ENCODE measurements at regions not wholly inside any gene's neighbourhood (a gene's known extent, or its start where the extent isn't known, plus 50 kb on each side); places are given as distances from the start of the nearest gene placed in this dataset.

GRCh38 chr2:42844901-42845821 lies 52.8 kb upstream of the HAAO start:
- no peak for TF ChIP-seq CTCF (conservative IDR thresholded peaks at IDR 0.05; ENCODE audit: low read length)
- no peak for TF ChIP-seq EZH2phosphoT487 (IDR thresholded peaks at IDR 0.05; ENCODE audit: borderline replicate concordance)
- Histone ChIP-seq H3K9me2 (replicated peaks; ENCODE audit: low read depth, low read length) (no peaks in the 10 kb centered on the region), H3K27me3 (ENCODE audit: insufficient read depth, low read length, poor library complexity, severe bottlenecking) (no peaks in the 10 kb centered on the region), H3K4me1 (ENCODE audit: insufficient read depth, low read length, poor library complexity, severe bottlenecking) (no peaks in the 10 kb centered on the region), H2AFZ (ENCODE audit: low read length) (no peak overlapping the region), H3K79me2 (ENCODE audit: insufficient read depth, low read length) (no peaks in the 10 kb centered on the region), H3K4me2 (ENCODE audit: low read depth, low read length, poor library complexity, severe bottlenecking) (no peak overlapping the region), H3K4me3 (ENCODE audit: low read length, poor library complexity, severe bottlenecking) (no peak overlapping the region), H3K9ac (ENCODE audit: low read depth, low read length, poor library complexity, severe bottlenecking) (no peak overlapping the region), H3F3A (ENCODE audit: low read depth) (no peaks in the 10 kb centered on the region), H3K36me3 (ENCODE audit: insufficient read depth, low read length) (no peaks in the 10 kb centered on the region), H3K9me3 (ENCODE audit: insufficient read depth, low read depth, low read length) (no peaks in the 10 kb centered on the region), H4K20me1 (ENCODE audit: insufficient read depth, low read length, poor library complexity, severe bottlenecking) (no peaks in the 10 kb centered on the region)

- Histone ChIP-seq H3K9ac (ENCODE audit: low read depth, low read length, poor library complexity, severe bottlenecking) (no peak overlapping the region), H3K36me3 (ENCODE audit: insufficient read depth, low read length) (no peaks in the 10 kb centered on the region), H3K9me3 (ENCODE audit: insufficient read depth, low read depth, low read length) (no peaks in the 10 kb centered on the region), H3K27me3 (ENCODE audit: insufficient read depth, low read length, poor library complexity, severe bottlenecking) (no peaks in the 10 kb centered on the region), H3K4me3 (ENCODE audit: low read length, poor library complexity, severe bottlenecking) (no peak overlapping the region), H3F3A (ENCODE audit: low read depth) (no peaks in the 10 kb centered on the region), H3K79me2 (ENCODE audit: insufficient read depth, low read length) (no peaks in the 10 kb centered on the region), H3K4me2 (ENCODE audit: low read depth, low read length, poor library complexity, severe bottlenecking) (no peak overlapping the region), H3K4me1 (ENCODE audit: insufficient read depth, low read length, poor library complexity, severe bottlenecking) (no peaks in the 10 kb centered on the region), H2AFZ (ENCODE audit: low read length) (no peak overlapping the region), H4K20me1 (ENCODE audit: insufficient read depth, low read length, poor library complexity, severe bottlenecking) (no peaks in the 10 kb centered on the region), H3K9me2 (replicated peaks; ENCODE audit: low read depth, low read length) (no peaks in the 10 kb centered on the region)
- no peak for TF ChIP-seq CTCF (conservative IDR thresholded peaks at IDR 0.05; ENCODE audit: low read length)
- TF ChIP-seq EZH2phosphoT487 (IDR thresholded peaks at IDR 0.05; ENCODE audit: borderline replicate concordance) = no peak
Observed at GRCh38 chr2:42844366-42844765, 52.0 kb upstream of the HAAO start.

GRCh38 chr2:42843611-42844010 lies 51.2 kb upstream of the HAAO start:
- Histone ChIP-seq H3K4me2 (ENCODE audit: low read depth, low read length, poor library complexity, severe bottlenecking) (no peak overlapping the region), H3K27me3 (ENCODE audit: insufficient read depth, low read length, poor library complexity, severe bottlenecking) (no peaks in the 10 kb centered on the region), H3K79me2 (ENCODE audit: insufficient read depth, low read length) (no peaks in the 10 kb centered on the region), H3K4me1 (ENCODE audit: insufficient read depth, low read length, poor library complexity, severe bottlenecking) (no peaks in the 10 kb centered on the region), H3K4me3 (ENCODE audit: low read length, poor library complexity, severe bottlenecking) (no peak overlapping the region), H3K36me3 (ENCODE audit: insufficient read depth, low read length) (no peaks in the 10 kb centered on the region), H3F3A (ENCODE audit: low read depth) (no peaks in the 10 kb centered on the region), H3K9ac (ENCODE audit: low read depth, low read length, poor library complexity, severe bottlenecking) (no peak overlapping the region), H2AFZ (ENCODE audit: low read length) (no peak overlapping the region), H3K9me3 (ENCODE audit: insufficient read depth, low read depth, low read length) (no peaks in the 10 kb centered on the region), H4K20me1 (ENCODE audit: insufficient read depth, low read length, poor library complexity, severe bottlenecking) (no peaks in the 10 kb centered on the region), H3K9me2 (replicated peaks; ENCODE audit: low read depth, low read length) (no peaks in the 10 kb centered on the region)
- no peak for TF ChIP-seq CTCF (conservative IDR thresholded peaks at IDR 0.05; ENCODE audit: low read length)
- no peak for TF ChIP-seq EZH2phosphoT487 (IDR thresholded peaks at IDR 0.05; ENCODE audit: borderline replicate concordance)

Data from Loucy (cell line).